ENCODE measurements at regions not wholly inside any gene's neighbourhood (a gene's known extent, or its start where the extent isn't known, plus 50 kb on each side); places are given as distances from the start of the nearest gene placed in this dataset.
"Not testable (repeated sequence)": the region's sequence is repeated elsewhere in the genome, so short reads cannot be mapped to it uniquely, and the experiment has no call there.

GRCh38 chr3:26089249-26089648 is 299.4 kb downstream of the OXSM start:
- DNase-seq (ENCODE audit: low read depth), result no peak
- no peak overlapping the region for H3K4me3 ChIP-seq (ENCODE audit: low read length)
- no peak for TF ChIP-seq CTCF (conservative IDR thresholded peaks at IDR 0.05; ENCODE audit: low read length)

GRCh38 chr3:26090589-26090988 is 300.7 kb downstream of the OXSM start:
- no peak for TF ChIP-seq CTCF (conservative IDR thresholded peaks at IDR 0.05; ENCODE audit: low read length)
- no peak for DNase-seq (ENCODE audit: low read depth)
- no peak overlapping the region for H3K4me3 ChIP-seq (ENCODE audit: low read length)

GRCh38 chr3:26091096-26091495 is 301.2 kb downstream of the OXSM start:
- no peak for TF ChIP-seq CTCF (conservative IDR thresholded peaks at IDR 0.05; ENCODE audit: low read length)
- no peak for DNase-seq (ENCODE audit: low read depth)
- H3K4me3 ChIP-seq (ENCODE audit: low read length), result no peak overlapping the region

DNA sequence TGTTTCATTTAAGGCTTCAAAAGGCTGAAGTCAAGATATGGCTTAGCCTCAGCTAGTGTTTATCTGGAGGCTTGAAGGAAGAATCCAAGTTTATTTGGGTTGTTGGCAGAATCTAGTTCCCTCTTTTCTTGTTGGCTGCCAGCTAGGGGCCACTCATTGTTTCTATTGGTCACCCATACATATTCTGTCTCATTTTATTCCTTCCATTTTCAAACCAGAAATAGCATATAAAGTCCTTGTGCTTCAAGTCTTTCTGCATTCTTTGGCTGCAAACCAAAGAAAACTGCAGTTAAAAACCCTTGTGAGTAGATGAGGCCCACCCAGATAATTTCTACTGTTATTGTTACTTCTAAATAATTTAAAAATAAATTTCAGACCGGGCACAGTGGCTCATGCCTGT is 301.7 kb downstream of the OXSM start:
- H3K4me3 ChIP-seq (ENCODE audit: low read length), result no peak overlapping the region
- TF ChIP-seq CTCF (conservative IDR thresholded peaks at IDR 0.05; ENCODE audit: low read length), result no peak
- DNase-seq (ENCODE audit: low read depth), result no peak

DNA sequence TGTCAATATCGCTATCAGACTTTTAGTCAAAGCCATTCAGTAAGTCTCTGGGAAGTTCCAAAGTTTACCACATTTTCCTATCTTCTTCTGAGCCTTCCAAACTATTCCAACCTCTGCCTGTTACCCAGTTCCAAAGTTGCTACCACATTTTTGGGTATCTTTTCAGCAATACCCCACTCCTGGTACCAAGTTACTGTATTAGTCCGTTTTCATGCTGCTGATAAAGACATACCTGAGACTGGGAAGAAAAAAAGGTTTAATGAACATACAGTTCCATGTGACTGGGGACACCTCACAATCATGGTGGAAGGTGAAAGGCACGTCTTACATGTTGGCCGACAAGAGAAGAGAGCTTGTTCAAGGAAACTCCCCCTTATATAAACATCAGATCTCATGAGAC is 307.2 kb downstream of the OXSM start:
- H3K4me3 ChIP-seq (ENCODE audit: low read length); DNase-seq (ENCODE audit: low read depth): not testable (repeated sequence)

DNA sequence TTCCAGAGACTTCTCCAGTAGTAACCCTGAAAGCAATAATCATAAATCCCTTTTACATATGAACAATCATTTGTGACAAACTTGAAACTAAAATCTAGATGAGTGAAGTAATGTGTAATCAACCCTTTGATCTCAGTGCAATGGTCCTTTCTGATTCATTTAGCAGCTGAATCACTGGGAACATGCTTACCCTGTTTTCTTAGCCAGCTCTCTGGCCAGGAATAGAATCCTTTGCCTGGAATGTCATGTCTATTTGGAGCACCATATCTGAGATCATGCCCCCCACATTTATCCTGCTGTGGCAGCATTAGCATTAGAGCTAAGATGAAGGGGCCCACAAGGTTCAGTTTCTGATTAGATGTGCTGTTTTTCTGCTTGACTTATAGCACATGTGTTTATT is 309.8 kb downstream of the OXSM start:
- TF ChIP-seq CTCF (conservative IDR thresholded peaks at IDR 0.05; ENCODE audit: low read length), result no peak

GRCh38 chr3:26100176-26100575 is 310.3 kb downstream of the OXSM start:
- no peak for TF ChIP-seq CTCF (conservative IDR thresholded peaks at IDR 0.05; ENCODE audit: low read length)
- H3K4me3 ChIP-seq (ENCODE audit: low read length), result no peak overlapping the region
- DNase-seq (ENCODE audit: low read depth), result no peak

More for the DNA sequence above, 309.8 kb downstream of the OXSM start:
- no peak overlapping the region for H3K4me3 ChIP-seq (ENCODE audit: low read length)
- no peak for DNase-seq (ENCODE audit: low read depth)

DNA sequence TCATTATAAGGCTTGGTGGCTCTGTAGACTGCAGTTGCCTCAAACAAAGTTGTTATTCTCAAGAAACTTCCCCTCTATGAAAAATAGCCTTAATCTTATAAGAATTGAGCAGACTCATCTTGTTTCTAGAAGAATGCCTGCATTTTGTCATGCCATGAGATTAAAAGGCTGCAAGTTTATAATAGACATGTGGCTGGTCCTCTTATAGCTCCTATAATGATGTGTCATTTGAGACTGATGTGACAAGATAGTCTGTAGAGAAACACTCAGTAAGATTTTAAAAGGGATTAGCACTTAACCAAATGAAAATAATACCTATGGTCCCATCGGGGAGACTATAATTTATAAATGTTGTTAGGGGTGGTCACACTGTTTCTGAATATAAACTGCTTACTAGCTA is 312.5 kb downstream of the OXSM start:
- DNase-seq (ENCODE audit: low read depth), result no peak
- no peak for TF ChIP-seq CTCF (conservative IDR thresholded peaks at IDR 0.05; ENCODE audit: low read length)
- no peak overlapping the region for H3K4me3 ChIP-seq (ENCODE audit: low read length)
